ENCODE measurements at regions not wholly inside any gene's neighbourhood (a gene's known extent, or its start where the extent isn't known, plus 50 kb on each side); places are given as distances from the start of the nearest gene placed in this dataset.

- H3K36me3 Mint-ChIP-seq (ENCODE audit: low read depth): no peaks in the 10 kb centered on the region
- H3K4me3 Mint-ChIP-seq: no peak overlapping the region
- ChIA-PET POLR2A (no interaction called here), CTCF (interaction anchor here (3.4 kb wide), 1 partner anchor 24 kb away, joined by 13 read pairs; no protein-coding TSS in a partner anchor)
- no peak for DNase-seq
- H3K4me1 Mint-ChIP-seq: no peaks in the 10 kb centered on the region
- peaks cover 15% of the 10 kb centered on the region for H3K9me3 Mint-ChIP-seq
- peaks cover 2% of the 10 kb centered on the region for H3K27me3 Mint-ChIP-seq
- H3K27ac Mint-ChIP-seq: no peak overlapping the region
These were observed 182.8 kb downstream of the PIK3C3 start for GRCh38 chr18:42137693-42138375.

GRCh38 chr18:42141439-42141838 lies 186.4 kb downstream of the PIK3C3 start:
- H3K4me1 Mint-ChIP-seq: no peaks in the 10 kb centered on the region
- no peak for DNase-seq
- H3K27me3 Mint-ChIP-seq: peaks cover 2% of the 10 kb centered on the region
- H3K36me3 Mint-ChIP-seq (ENCODE audit: low read depth): no peaks in the 10 kb centered on the region
- H3K27ac Mint-ChIP-seq: no peak overlapping the region
- H3K4me3 Mint-ChIP-seq: no peak overlapping the region
- peaks cover 15% of the 10 kb centered on the region for H3K9me3 Mint-ChIP-seq
- POLR2A ChIA-PET: no interaction called here
- CTCF ChIA-PET: interaction anchor here (1.1 kb wide), 1 partner anchor 27 kb away, joined by 3 read pairs; no protein-coding TSS in a partner anchor

- Mint-ChIP-seq H3K27me3 (no peaks in the 10 kb centered on the region), H3K36me3 (ENCODE audit: low read depth) (no peaks in the 10 kb centered on the region), H3K27ac (no peak overlapping the region), H3K4me1 (no peaks in the 10 kb centered on the region), H3K4me3 (no peak overlapping the region), H3K9me3 (no peaks in the 10 kb centered on the region)
- ChIA-PET CTCF (no interaction called here), POLR2A (no interaction called here)
- no peak for DNase-seq
These were observed 200.0 kb downstream of the PIK3C3 start for GRCh38 chr18:42155024-42155423.

- no peak for DNase-seq
- Mint-ChIP-seq H3K36me3 (ENCODE audit: low read depth) (no peaks in the 10 kb centered on the region), H3K27ac (no peak overlapping the region), H3K27me3 (no peaks in the 10 kb centered on the region), H3K9me3 (no peaks in the 10 kb centered on the region), H3K4me3 (no peak overlapping the region), H3K4me1 (no peaks in the 10 kb centered on the region)
- POLR2A ChIA-PET: no interaction called here
- CTCF ChIA-PET: interaction anchor here (1.0 kb wide), 1 partner anchor 42 kb away, joined by 4 read pairs; no protein-coding TSS in a partner anchor
These were observed 201.2 kb downstream of the PIK3C3 start for GRCh38 chr18:42156281-42156680.

GRCh38 chr18:42157420-42157819 lies 202.4 kb downstream of the PIK3C3 start:
- Mint-ChIP-seq H3K4me3 (no peak overlapping the region), H3K36me3 (ENCODE audit: low read depth) (no peaks in the 10 kb centered on the region), H3K27me3 (no peaks in the 10 kb centered on the region), H3K27ac (no peak overlapping the region), H3K4me1 (no peaks in the 10 kb centered on the region), H3K9me3 (no peaks in the 10 kb centered on the region)
- CTCF ChIA-PET: interaction anchor here (0.6 kb wide), 1 partner anchor 44 kb away, joined by 4 read pairs; no protein-coding TSS in a partner anchor
- no peak for DNase-seq
- POLR2A ChIA-PET: no interaction called here

- no peak for DNase-seq
- CTCF ChIA-PET: no interaction called here
These were observed 202.8 kb downstream of the PIK3C3 start for GRCh38 chr18:42157878-42158277.

GRCh38 chr18:42159146-42159545 lies 204.1 kb downstream of the PIK3C3 start:
- ChIA-PET POLR2A (no interaction called here), CTCF (interaction anchor here (1.7 kb wide), 1 partner anchor 45 kb away, joined by 3 read pairs; no protein-coding TSS in a partner anchor)
- no peak overlapping the region for H3K4me3 Mint-ChIP-seq
- no peak overlapping the region for H3K27ac Mint-ChIP-seq
- H3K36me3 Mint-ChIP-seq (ENCODE audit: low read depth): no peaks in the 10 kb centered on the region
- H3K4me1 Mint-ChIP-seq: no peaks in the 10 kb centered on the region
- H3K27me3 Mint-ChIP-seq: no peaks in the 10 kb centered on the region
- no peaks in the 10 kb centered on the region for H3K9me3 Mint-ChIP-seq
- no peak for DNase-seq

More at GRCh38 chr18:42157878-42158277, 202.8 kb downstream of the PIK3C3 start:
- Mint-ChIP-seq H3K4me3 (no peak overlapping the region), H3K27me3 (no peaks in the 10 kb centered on the region), H3K36me3 (ENCODE audit: low read depth) (no peaks in the 10 kb centered on the region), H3K27ac (no peak overlapping the region), H3K4me1 (no peaks in the 10 kb centered on the region), H3K9me3 (no peaks in the 10 kb centered on the region)
- POLR2A ChIA-PET: no interaction called here

- Mint-ChIP-seq H3K27me3 (no peaks in the 10 kb centered on the region), H3K4me1 (no peaks in the 10 kb centered on the region), H3K27ac (no peak overlapping the region), H3K36me3 (ENCODE audit: low read depth) (no peaks in the 10 kb centered on the region), H3K9me3 (no peaks in the 10 kb centered on the region), H3K4me3 (no peak overlapping the region)
- POLR2A ChIA-PET: no interaction called here
- no peak for DNase-seq
- CTCF ChIA-PET: no interaction called here
These were observed 208.3 kb downstream of the PIK3C3 start for GRCh38 chr18:42163321-42163720.

GRCh38 chr18:42164556-42164955 lies 209.5 kb downstream of the PIK3C3 start:
- POLR2A ChIA-PET: no interaction called here
- no peak for DNase-seq
- no peaks in the 10 kb centered on the region for H3K4me1 Mint-ChIP-seq
- H3K4me3 Mint-ChIP-seq: no peak overlapping the region
- no peak overlapping the region for H3K27ac Mint-ChIP-seq
- CTCF ChIA-PET: no interaction called here
- H3K27me3 Mint-ChIP-seq: no peaks in the 10 kb centered on the region
- no peaks in the 10 kb centered on the region for H3K36me3 Mint-ChIP-seq (ENCODE audit: low read depth)
- H3K9me3 Mint-ChIP-seq: no peaks in the 10 kb centered on the region

GRCh38 chr18:42165922-42166513 lies 211.0 kb downstream of the PIK3C3 start:
- no peaks in the 10 kb centered on the region for H3K9me3 Mint-ChIP-seq
- ChIA-PET POLR2A (no interaction called here), CTCF (no interaction called here)
- no peaks in the 10 kb centered on the region for H3K27me3 Mint-ChIP-seq
- no peaks in the 10 kb centered on the region for H3K36me3 Mint-ChIP-seq (ENCODE audit: low read depth)
- H3K4me1 Mint-ChIP-seq: no peaks in the 10 kb centered on the region
- H3K4me3 Mint-ChIP-seq: no peak overlapping the region
- H3K27ac Mint-ChIP-seq: no peak overlapping the region
- no peak for DNase-seq

- Mint-ChIP-seq H3K4me1 (no peaks in the 10 kb centered on the region), H3K9me3 (no peaks in the 10 kb centered on the region), H3K4me3 (no peak overlapping the region), H3K27ac (no peak overlapping the region), H3K36me3 (ENCODE audit: low read depth) (no peaks in the 10 kb centered on the region), H3K27me3 (no peaks in the 10 kb centered on the region)
- DNase-seq: no peak
- ChIA-PET POLR2A (no interaction called here), CTCF (interaction anchor here (2.0 kb wide), 1 partner anchor 54 kb away, joined by 5 read pairs; no protein-coding TSS in a partner anchor)
These were observed 213.5 kb downstream of the PIK3C3 start for GRCh38 chr18:42168487-42168886.

- H3K27ac Mint-ChIP-seq: no peak overlapping the region
- no peaks in the 10 kb centered on the region for H3K9me3 Mint-ChIP-seq
- ChIA-PET POLR2A (no interaction called here), CTCF (interaction anchor here (2.0 kb wide), 1 partner anchor 55 kb away, joined by 5 read pairs; no protein-coding TSS in a partner anchor)
- no peaks in the 10 kb centered on the region for H3K4me1 Mint-ChIP-seq
- no peak overlapping the region for H3K4me3 Mint-ChIP-seq
- H3K36me3 Mint-ChIP-seq (ENCODE audit: low read depth): no peaks in the 10 kb centered on the region
- no peaks in the 10 kb centered on the region for H3K27me3 Mint-ChIP-seq
- no peak for DNase-seq
These were observed 213.9 kb downstream of the PIK3C3 start for GRCh38 chr18:42168907-42169306.

- no peaks in the 10 kb centered on the region for H3K36me3 Mint-ChIP-seq (ENCODE audit: low read depth)
- H3K27ac Mint-ChIP-seq: no peak overlapping the region
- ChIA-PET CTCF (no interaction called here), POLR2A (no interaction called here)
- H3K4me3 Mint-ChIP-seq: no peak overlapping the region
- DNase-seq: no peak
- no peaks in the 10 kb centered on the region for H3K9me3 Mint-ChIP-seq
- no peaks in the 10 kb centered on the region for H3K4me1 Mint-ChIP-seq
- H3K27me3 Mint-ChIP-seq: no peaks in the 10 kb centered on the region
These were observed 219.9 kb downstream of the PIK3C3 start for GRCh38 chr18:42174909-42175308.

GRCh38 chr18:42176599-42176998 lies 221.6 kb downstream of the PIK3C3 start:
- Mint-ChIP-seq H3K27me3 (no peaks in the 10 kb centered on the region), H3K9me3 (no peaks in the 10 kb centered on the region), H3K4me1 (no peaks in the 10 kb centered on the region), H3K27ac (no peak overlapping the region), H3K36me3 (ENCODE audit: low read depth) (no peaks in the 10 kb centered on the region), H3K4me3 (no peak overlapping the region)
- CTCF ChIA-PET: no interaction called here
- POLR2A ChIA-PET: no interaction called here
- DNase-seq: no peak
